Lung (tissue), 11 donors: ENCODE measurements at regions not wholly inside any gene's neighbourhood (a gene's known extent, or its start where the extent isn't known, plus 50 kb on each side); places are given as distances from the start of the nearest gene placed in this dataset.

Source experiments
- ATAC-seq: fragments of 200-7000 bp; cut with Tn5 transposase; one replicate; pipeline ENCODE4 v1.9.1; 2020; ENCODE audit warnings: moderate number of reproducible peaks; ENCODE audit not compliant: insufficient read depth, low FRiP score
- DNase-seq, 3 donors: peaks; one replicate each; pipeline ENCODE4 v3.0.0-alpha.2; 2013 to 2017
- H3K27ac ChIP-seq, 2 donors: one replicate each; pipeline ENCODE4 v1.5.1; 2013; ENCODE audit warnings: mild to moderate bottlenecking in 2 of 2, moderate library complexity in 2 of 2, control low read depth in 1 of 2, inconsistent platforms in 1 of 2, low read depth in 1 of 2, low read length in 1 of 2
- H3K27me3 ChIP-seq, 3 donors: one replicate each; pipeline ENCODE4 v1.5.1; 2013; ENCODE audit warnings: low read length in 2 of 3; ENCODE audit not compliant: control insufficient read depth in 3 of 3, insufficient read depth in 3 of 3
- H3K36me3 ChIP-seq, 4 donors: one replicate each; pipeline ENCODE4 v1.5.1; 2013; ENCODE audit warnings: low read length in 4 of 4, mild to moderate bottlenecking in 1 of 4, moderate library complexity in 1 of 4; ENCODE audit not compliant: control insufficient read depth in 4 of 4, insufficient read depth in 4 of 4
- H3K4me1 ChIP-seq, 5 donors: one replicate each; pipeline ENCODE4 v1.5.1; 2013; ENCODE audit warnings: low read length in 5 of 5, mild to moderate bottlenecking in 2 of 5, moderate library complexity in 1 of 5; ENCODE audit not compliant: control insufficient read depth in 5 of 5, insufficient read depth in 5 of 5
- H3K4me3 ChIP-seq: one replicate; pipeline ENCODE4 v1.5.1; 2013; ENCODE audit warnings: mild to moderate bottlenecking, control low read depth, moderate library complexity
- H3K9ac ChIP-seq, 2 donors: one replicate each; pipeline ENCODE4 v1.5.1; 2013; ENCODE audit warnings: low read length in 2 of 2, control low read depth in 1 of 2; ENCODE audit not compliant: insufficient read depth in 1 of 2
- H3K9me3 ChIP-seq, 4 donors: one replicate each; pipeline ENCODE4 v1.5.1; 2013; ENCODE audit warnings: low read length in 3 of 4, mild to moderate bottlenecking in 1 of 4, moderate library complexity in 1 of 4; ENCODE audit not compliant: control insufficient read depth in 4 of 4, insufficient read depth in 3 of 4
- WGBS, 2 donors: extraction: QIAGEN DNeasy Blood & Tissue Kit; methylation state at CpG; one replicate each; pipeline ENCODE4 v1.1.7; 2013; 5-methylcytosine and 5-hydroxymethylcytosine counted together
- TF ChIP-seq, protein P1 (sequence below): IDR thresholded peaks from 2 replicates; pipeline ENCODE4 v1.5.1; 2012; ENCODE audit warnings: mild to moderate bottlenecking; ENCODE audit errors: control extremely low read depth, extremely low read depth
- donor health status: control.
- donor health status: control.
- donor health status: Bipolar disorder and iron deficiency.
- donor health status: healthy.
- donor health status: DM: yes; HTN: yes; CAD: no.

DNA sequence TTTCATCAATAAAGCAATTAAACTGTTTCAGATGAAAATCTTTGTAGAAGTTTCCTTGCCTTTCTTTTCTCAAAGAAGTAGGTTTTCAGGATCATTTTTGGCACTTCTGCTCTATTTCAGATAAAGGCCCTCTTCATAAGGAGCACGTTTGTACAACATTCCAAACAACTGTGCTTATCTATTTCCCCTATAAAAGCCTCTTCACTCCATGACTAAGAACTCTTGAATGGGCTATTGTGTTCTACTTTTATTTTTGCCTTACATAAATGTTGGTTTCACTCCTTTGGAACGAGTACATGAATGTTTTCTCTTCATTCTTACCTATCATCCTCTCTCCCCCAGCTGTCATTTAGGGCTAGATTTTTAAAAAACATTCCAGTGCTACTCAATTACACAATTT, 288.0 kb upstream of the PPP1R2C start:
- DNase-seq (peak in 2 of 3 donors; percentile 2 to 16), ATAC-seq (no peak)
- no peak overlapping the region for H3K27ac ChIP-seq
- peaks cover 0 to 6% (median 0%) of the 10 kb centered on the region in 4 donors for H3K9me3 ChIP-seq
- H3K4me3 ChIP-seq = no peak overlapping the region
- H3K27me3 ChIP-seq = no peaks in the 10 kb centered on the region
- no peaks in the 10 kb centered on the region for H3K4me1 ChIP-seq
- TF ChIP-seq, protein P1, sequence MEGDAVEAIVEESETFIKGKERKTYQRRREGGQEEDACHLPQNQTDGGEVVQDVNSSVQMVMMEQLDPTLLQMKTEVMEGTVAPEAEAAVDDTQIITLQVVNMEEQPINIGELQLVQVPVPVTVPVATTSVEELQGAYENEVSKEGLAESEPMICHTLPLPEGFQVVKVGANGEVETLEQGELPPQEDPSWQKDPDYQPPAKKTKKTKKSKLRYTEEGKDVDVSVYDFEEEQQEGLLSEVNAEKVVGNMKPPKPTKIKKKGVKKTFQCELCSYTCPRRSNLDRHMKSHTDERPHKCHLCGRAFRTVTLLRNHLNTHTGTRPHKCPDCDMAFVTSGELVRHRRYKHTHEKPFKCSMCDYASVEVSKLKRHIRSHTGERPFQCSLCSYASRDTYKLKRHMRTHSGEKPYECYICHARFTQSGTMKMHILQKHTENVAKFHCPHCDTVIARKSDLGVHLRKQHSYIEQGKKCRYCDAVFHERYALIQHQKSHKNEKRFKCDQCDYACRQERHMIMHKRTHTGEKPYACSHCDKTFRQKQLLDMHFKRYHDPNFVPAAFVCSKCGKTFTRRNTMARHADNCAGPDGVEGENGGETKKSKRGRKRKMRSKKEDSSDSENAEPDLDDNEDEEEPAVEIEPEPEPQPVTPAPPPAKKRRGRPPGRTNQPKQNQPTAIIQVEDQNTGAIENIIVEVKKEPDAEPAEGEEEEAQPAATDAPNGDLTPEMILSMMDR = no peak
- H3K36me3 ChIP-seq = no peaks in the 10 kb centered on the region
- 25 to 62% methylated on average over 2 of the region's 2 CpGs for WGBS, 2 donors
- H3K9ac ChIP-seq = no peak overlapping the region

DNA sequence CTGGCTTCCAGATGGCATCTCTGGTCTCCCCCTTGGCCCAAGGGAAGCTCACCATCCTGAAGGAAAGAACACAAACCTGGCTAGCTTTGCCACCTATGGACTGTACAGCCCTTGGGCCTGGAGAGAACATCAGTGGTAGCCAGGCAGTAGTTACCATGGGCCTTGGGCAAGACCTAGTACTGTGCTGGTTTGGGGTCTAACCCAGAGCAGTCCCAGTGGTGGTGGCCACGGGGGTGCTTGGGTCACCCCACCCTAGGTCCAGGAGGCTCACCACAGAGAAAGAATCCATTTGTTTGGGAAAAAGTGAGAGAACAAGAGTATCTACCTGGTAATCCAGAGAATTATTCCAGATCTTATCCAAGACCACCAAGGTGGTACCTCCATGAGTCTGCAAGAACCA, 290.7 kb upstream of the PPP1R2C start:
- no peak overlapping the region for H3K4me3 ChIP-seq

DNA sequence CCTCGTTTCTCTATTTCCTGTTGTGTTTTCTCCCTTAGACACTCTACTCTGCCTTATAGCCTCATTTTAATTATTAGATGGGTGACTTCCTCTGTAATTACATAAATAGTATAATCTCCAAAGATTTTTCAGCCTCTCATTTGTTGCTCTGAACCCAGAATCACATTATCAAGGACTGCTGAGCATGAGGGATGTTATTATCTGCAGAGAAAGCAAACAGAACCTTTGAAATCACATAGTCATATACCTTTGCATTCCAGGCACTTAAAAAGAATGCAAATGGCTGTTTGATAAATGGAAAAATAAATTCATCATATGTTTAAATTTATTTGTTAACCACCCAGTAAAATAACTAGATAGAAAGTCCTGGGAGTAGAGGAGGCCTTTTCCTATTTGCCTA, 305.1 kb upstream of the PPP1R2C start:
- peaks cover 0 to 7% (median 1%) of the 10 kb centered on the region in 4 donors for H3K9me3 ChIP-seq
- H3K27ac ChIP-seq = no peak overlapping the region
- peaks cover 0 to 2% (median 0%) of the 10 kb centered on the region in 3 donors for H3K27me3 ChIP-seq
- WGBS, 2 donors = 49 to 91% methylated on average over 1 of the region's 1 CpG
- H3K4me1 ChIP-seq = no peaks in the 10 kb centered on the region
- DNase-seq = no peak
- no peak for ATAC-seq
- H3K9ac ChIP-seq = no peak overlapping the region
- TF ChIP-seq, protein P1 = no peak
- H3K36me3 ChIP-seq = no peaks in the 10 kb centered on the region
- H3K4me3 ChIP-seq = no peak overlapping the region

More for the DNA sequence above, 290.7 kb upstream of the PPP1R2C start:
- Histone ChIP-seq H3K36me3 (no peaks in the 10 kb centered on the region), H3K9ac (no peak overlapping the region), H3K27me3 (no peaks in the 10 kb centered on the region), H3K4me1 (no peaks in the 10 kb centered on the region), H3K27ac (no peak overlapping the region), H3K9me3 (peaks cover 0 to 6% (median 0%) of the 10 kb centered on the region in 4 donors)
- TF ChIP-seq, protein P1 = no peak
- DNase-seq (no peak), ATAC-seq (no peak)
- WGBS, 2 donors = 79 to 100% methylated on average over 1 of the region's 1 CpG

DNA sequence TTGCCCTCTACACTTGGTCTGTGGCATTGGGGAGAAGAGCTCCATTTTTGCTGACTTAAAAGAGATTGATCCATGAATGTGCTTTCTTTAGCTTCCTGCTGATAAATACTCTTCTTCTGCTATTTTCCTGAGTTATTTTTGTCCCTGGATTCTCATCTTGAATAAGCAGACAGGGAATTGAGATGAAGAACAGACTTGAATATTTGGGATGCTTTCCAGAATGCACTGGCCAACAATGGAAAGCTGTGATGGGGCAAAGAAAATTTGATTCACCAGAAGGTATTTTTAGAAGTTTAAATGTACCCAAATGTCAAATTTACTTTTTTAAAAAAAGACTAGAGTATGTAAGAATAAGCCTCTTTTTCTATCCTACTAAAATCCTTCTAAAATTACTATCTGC, 309.9 kb upstream of the PPP1R2C start:
- Histone ChIP-seq H3K27ac (no peak overlapping the region), H3K36me3 (no peaks in the 10 kb centered on the region), H3K4me1 (no peaks in the 10 kb centered on the region), H3K4me3 (no peak overlapping the region), H3K27me3 (peaks cover 0 to 6% (median 0%) of the 10 kb centered on the region in 3 donors), H3K9me3 (peaks cover 0 to 7% (median 1%) of the 10 kb centered on the region in 4 donors), H3K9ac (no peak overlapping the region)
- ATAC-seq (no peak), DNase-seq (no peak)
- TF ChIP-seq, protein P1 = no peak
